H4 (cell line): ENCODE measurements at regions not wholly inside any gene's neighbourhood (a gene's known extent, or its start where the extent isn't known, plus 50 kb on each side); places are given as distances from the start of the nearest gene placed in this dataset.
A peak's percentile ranks its signal among the peaks of the same experiment; 100 is the strongest.
"Not testable (repeated sequence)": the region's sequence is repeated elsewhere in the genome, so short reads cannot be mapped to it uniquely, and the experiment has no call there.

Source experiments
- DNase-seq: peaks from one replicate; pipeline ENCODE4 v3.0.0-alpha.2; 2015; ENCODE audit warnings: low spot score

DNA sequence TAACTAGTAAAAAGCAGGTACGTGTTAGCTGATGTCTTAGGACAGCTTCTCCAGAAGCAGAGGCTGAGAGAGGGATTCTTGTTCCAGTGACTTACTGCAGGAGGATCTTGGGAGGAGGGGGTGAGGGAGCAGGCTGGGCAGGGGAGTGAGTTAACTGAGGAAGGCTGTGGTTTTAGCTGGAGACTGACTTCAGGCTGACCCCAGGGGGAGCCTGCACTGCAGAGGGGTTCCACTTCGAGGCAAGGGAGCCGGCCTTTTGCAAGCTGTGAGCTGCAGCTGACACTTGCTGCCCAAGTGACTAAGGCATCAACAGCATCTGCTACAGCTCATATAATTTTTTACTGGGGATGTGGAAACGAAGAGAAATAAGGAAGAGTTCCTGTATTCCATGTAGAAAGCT, 50.4 kb upstream of the SOD1 start:
- no peak for DNase-seq

DNA sequence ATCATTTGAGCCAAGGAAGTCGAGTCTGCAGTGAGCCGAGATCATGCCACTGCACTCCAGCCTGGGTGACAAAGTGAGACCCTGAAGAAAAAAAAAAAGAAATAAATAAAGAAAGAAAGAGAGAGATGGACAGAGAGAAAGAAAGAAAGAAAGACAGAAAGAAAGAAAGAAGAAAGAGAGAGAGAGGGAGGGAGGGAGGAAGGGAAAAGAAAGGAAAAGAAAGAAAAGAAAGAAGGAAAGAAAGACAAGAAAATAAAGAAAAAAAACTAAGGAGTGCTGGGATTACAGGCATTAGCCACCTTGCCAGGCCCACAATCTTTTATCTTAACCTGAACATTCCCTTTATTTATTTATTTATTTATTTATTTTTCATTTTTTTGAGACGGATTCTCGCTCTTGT, 51.7 kb upstream of the SOD1 start:
- DNase-seq = no peak

DNA sequence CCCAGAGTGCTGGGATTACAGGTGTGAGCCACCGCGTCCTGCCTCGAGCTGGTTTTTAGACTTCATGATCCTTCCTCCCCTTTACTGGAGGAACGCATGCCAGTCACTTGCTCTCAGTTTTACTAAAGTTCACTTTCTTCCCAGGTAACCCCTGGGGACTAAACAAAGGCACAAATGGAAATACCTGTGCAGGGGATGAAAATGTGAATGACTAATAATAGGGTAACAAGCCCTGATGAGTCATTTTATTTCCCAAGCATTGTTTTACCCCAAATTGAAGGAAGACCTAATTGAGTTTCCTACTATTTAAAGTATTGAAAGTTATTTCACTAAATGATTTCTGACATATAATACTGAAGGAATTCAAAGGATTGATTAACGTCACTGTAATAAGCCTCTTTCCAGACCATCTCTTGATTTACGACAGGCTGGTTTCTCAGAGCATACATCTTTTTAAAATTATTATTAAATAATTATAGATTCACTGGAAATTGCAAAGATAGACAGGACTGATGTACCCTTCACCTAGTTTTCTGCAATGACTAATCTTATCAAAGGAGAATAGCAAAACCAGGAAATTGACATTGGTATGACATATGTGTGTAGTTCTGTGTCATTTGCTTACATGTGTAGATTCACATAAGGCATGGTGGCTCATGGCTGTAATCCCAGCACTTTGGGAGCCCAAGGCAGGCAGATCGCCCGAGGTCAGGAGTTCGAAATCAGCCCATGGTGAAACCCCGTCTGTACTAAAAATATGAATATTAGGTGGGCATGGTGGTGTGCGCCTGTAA, 53.2 kb upstream of the SOD1 start:
- DNase-seq = no peak

DNA sequence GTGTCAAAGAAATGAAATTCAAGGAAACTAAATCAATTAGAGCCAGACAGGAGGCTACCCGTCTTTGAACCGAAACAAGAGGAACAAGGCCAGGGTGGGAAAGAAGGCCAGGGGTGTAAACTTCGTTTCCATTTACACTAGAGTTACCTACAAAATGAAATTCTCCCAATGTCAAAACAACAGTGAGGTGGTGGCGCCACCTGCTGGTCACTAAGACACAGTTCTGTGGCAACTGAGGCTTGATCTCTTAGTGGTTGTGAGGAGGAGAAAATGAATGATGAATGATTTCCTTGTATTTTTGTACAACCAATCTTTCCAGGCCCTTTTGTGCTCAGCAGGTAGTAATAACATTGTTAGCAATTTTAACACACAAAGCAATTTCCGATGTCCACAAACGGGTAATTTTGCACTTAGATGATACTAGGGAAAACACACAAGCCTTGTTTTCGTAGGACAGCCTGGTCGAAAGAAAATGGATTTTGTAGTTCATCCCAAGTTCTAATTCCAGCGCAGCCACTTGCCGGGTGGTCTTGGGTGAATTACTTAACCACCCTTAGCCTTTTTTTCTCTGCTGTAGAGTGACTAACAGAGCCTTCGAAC, 54.8 kb upstream of the SOD1 start:
- peak; percentile 75 for DNase-seq

DNA sequence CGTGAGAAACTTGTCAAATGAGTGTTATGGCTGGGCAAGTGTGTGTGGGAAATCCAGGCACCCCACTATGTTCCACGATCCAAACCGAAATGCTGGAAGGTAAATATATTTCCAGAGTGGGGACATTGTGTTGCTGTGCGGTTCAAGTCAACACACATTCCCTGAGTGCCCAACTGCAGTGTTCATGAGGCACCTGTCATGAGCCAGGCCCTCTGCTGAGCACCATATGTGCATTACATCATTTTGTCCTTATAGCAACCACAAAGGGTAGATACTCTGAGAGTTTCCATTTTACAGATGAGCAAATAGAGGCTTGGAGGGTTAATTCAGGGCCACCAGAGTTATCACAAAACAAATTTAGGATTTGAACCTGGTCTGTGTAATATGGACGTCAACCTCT, 59.9 kb upstream of the SOD1 start:
- no peak for DNase-seq

DNA sequence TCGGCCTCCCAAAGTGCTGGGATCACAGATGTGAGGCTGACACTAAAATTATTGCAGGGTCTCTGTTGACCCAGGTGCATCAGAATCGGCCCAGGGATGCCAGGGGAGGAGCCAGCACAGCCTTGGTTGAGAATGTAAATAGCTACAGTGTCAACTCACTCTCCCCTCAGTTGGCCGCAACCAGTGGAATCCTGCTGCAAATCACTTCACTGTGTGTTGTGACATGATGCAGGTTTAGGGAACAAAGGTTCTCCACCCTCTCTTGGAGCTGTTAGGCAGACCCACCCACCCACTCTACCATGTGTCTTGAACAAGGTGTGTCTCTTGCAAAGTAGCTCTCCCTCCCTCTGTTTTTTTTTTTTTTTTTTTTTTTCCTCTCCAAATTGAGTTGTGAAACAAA, 60.5 kb upstream of the SOD1 start:
- no peak for DNase-seq

DNA sequence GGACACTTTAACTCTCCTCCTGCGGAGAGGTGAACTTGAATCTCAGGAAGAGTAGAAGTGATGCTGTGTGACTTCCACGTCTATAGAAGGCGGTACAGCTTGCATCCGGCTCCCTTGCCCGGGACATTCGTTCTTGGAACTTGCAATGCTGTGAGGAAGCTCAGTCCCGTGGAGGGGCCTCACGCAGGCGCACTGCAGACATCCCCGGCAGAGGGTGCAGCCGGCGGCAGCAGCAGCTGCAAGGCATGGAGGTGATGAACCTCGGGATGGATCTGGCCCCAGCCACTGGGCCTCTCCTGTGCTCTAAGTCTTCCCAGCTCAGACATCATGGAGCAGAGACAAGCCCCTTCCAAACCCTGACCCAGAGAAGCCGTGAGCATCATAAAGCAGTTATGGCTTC, 61.8 kb upstream of the SOD1 start:
- no peak for DNase-seq

DNA sequence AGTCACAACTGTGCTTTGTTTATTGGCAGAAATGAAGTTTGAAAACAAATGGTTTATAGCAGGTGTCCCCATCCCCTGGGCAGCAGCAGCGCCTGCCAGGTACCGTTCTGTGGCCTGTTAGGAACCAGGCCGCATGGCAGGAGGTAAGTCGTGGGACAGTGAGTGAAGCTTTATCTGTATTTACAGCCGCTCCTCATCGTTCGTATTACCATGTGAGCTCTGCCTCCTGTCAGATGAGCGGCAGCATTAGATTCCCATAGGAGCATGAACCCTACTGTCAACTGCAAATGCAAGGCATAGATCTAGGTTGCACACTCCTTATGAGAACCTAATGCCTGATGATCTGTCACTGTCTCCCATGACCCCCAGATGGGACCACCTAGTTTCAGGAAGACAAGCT, 63.4 kb upstream of the SOD1 start:
- DNase-seq = no peak

DNA sequence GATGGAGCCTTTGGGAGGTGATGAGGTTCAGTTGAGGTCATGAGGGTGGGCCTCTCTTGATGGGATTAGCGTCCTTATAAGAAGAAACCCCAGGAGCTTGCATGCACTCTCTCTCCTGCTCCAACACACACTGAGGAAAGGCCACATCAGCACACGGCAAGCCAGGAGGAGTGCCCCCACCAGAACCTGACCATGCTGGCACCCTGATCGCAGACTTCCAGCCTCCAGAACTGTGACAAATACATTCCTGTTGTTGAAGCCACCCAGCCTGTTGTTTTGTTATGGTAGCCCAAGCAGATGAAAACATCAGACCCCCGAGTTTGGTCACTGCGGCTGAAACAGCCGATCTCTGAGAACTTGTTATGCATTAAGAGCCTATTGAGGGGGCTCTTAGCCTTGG, 64.8 kb upstream of the SOD1 start:
- DNase-seq = no peak

DNA sequence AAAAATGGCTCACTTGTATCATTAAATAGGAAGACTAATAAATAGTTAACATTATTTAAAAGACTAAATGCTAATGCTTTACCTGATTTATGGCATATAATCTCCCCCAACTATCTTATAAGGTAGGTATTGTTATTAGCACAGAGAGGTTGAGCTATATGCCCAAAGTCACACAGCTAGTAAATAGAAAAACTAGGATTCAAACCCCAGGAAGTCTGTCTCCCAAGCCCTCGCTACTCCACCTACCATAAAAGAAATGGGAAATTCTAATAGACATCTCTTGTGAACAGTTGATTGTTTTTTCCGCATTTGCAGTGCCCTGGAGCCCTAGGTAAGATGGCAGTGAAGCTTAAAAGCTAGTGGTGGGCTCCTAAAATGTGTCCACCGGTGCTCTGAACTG, 65.2 kb upstream of the SOD1 start:
- DNase-seq = no peak

DNA sequence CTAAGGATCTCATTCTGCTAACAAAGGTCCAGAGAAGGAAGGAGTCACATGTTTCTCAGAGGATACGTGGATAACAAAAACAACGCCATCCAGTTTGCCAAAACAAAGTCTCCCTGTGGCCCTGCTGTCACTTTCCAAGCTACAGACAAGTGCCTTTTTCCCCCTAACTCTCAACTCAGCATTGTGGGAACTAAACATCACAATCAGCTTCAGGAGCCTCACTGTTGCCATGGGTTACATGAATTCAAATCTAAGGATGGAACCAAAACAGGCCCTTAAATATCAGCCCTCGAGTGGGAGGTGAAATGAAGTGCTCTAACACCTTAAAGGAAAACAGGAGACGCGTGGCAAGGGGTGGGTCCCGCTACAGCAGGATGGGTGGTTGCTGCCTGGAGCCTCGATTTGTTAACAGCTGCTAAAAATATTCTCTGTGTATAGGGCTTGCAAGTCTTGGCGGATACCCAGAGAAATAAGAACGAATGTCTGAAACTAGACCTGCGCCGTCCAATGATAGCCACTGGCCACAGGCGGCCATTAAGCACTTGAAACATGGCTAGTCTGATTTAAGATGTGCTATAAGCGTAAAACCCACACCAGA, 66.4 kb upstream of the SOD1 start:
- DNase-seq = no peak

DNA sequence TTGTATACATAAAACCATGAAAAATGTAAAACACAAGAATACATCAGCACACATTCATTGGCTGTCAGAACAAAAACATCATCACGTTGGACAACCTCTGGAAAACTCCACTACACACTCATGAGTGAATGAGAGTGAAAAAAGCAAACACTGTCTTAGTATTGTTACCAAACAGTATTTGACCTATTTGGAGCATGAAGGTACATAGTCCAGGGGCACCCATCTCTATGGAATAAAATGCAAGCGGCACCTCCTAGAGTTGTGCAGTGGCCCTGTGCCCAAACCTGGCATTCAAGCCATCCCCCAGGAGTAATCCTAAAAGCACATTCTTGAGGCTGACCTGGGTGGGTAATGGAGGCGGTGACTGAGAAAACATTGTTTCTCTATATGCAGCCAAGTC, 67.0 kb upstream of the SOD1 start:
- DNase-seq = no peak

DNA sequence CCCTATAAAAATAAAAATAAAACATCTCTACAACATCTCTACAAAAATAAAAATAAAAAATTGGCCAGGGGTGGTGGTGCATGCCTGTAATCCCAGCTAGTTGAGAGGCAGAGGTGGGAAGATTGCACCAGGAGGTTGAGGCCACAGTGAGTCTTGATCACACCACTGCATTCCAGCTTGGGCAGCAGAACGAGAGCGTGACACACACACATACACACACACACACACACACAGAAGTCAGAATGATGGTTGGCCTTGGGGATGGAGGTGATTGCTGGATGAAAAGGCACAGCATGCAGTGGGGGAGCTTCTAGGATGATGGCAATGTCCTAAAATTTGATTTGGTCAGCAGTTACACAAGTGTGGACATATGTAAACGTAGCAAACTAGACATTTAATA, 69.7 kb upstream of the SOD1 start:
- DNase-seq = no peak

DNA sequence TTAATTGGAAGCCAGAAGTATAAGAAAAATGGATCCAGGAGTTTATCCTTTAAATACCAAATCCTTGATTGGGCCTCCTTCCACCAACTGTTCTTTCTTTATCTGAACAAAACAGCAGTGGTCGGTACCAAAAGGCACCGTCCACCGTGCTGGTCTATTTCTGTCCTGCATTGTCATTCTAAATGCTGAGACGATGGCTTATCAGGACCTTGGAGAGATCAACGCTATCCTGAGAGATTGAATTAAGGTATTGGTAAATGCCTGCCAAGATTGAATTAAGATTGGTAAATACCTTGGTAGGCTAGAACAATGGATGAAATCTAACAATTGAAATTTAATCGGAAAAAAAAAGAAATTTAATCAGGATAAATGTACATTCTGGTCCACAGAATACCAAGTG, 73.4 kb upstream of the SOD1 start:
- no peak for DNase-seq

DNA sequence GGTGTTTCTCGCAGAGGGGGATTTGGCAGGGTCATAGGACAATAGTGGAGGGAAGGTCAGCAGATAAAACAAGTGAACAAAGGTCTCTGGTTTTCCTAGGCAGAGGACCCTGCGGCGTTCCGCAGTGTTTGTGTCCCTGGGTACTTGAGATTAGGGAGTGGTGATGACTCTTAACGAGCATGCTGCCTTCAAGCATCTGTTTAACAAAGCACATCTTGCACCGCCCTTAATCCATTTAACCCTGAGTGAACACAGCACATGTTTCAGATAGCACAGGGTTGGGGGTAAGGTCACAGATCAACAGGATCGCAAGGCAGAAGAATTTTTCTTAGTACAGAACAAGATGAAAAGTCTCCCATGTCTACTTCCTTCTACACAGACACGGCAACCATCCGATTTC, 75.6 kb upstream of the SOD1 start:
- DNase-seq = not testable (repeated sequence)

DNA sequence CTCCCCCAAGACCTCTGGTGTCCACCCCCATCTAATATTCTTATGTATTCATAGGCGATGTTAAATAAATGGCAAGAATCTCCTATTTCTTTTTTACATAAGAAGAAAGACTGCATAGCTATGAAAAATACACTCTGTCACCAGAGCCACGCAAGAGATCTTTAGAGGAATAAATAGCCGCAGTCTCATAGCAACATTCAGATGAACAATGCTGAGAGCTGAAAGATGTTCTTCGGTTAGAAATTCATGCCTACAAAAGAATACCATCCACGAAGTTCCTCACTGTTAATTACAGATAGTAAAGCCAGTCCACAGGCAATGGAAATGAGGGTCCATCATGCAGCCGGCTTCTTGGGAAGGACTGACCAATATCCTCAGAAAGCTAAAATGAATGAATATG, 76.0 kb upstream of the SOD1 start:
- no peak for DNase-seq

DNA sequence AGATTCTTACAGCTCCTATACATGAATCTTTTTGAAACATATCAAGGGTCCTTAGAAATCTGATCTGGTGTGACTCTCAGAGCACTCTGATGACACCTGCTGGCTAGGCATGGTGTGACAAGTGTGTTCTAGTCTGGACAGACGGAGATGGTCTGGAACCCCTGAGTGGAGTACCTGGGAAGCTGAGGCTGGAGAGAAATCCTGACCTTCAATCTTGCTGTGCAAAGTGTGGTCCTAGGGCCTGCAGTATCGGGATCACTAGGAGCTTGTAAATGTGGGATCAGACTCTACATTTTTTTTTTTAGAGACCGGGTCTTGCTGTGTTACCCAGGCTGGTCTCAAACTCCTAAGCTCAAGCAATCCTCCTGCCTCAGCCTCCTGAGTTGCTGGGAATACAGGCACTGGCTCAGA, 78.6 kb upstream of the SOD1 start:
- DNase-seq = peak; percentile 72

DNA sequence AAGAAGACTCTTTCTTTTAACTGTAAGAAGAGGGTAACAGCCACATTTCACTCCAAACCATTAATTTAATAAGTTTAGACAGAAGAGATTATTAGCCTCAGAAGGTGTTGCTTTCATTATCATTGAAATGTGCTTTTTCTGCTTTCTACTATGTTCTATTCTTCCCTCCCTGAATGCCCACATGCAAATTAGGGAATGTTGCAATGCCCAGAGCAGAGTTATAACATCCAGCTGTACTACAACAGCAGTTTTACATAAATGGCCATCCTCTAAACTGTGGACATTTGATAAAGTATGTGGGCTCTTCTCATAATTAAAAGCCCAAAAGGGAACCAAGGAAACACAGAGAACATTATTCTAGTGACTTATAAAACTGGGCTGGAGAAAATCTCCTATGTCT, 82.2 kb upstream of the SOD1 start:
- no peak for DNase-seq

DNA sequence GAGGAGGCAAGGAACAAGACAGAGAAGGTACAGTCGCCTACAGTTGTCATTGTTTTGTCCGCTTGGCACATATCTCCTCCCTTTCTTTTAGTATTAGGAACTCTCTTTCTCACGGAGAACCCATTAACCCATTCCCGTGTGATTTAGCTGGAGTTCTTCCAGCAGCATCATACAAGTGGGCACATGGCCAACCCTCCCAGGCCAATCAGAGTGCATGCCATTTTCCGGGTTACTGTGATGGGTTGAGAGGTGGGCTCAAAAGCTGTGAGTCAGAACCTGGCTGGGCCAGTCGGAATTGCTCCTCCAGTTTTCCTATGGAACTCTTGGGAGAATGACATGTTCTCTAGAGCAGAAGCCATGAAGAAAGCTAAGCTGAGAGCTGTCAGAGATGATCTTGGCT, 83.1 kb upstream of the SOD1 start:
- peak; percentile 51 for DNase-seq

DNA sequence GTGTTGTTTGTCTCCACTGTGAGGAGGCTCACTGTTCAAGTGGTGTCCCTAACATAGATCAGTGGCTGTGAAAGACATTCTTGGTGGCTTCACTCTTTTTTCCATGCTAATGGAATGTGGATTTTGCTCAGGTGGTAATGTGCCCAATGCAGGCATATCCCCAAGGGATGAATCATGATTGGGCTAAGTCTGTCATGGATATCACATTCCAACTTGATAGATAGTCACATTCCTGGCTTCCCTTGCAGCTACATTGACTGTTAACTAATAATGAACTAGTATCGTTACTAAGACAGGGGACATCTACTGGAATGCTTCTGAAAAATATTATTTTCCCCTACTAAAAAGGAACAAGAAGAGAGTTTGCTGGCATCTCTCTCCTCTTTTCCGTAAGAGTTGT, 86.3 kb upstream of the SOD1 start:
- DNase-seq = no peak

DNA sequence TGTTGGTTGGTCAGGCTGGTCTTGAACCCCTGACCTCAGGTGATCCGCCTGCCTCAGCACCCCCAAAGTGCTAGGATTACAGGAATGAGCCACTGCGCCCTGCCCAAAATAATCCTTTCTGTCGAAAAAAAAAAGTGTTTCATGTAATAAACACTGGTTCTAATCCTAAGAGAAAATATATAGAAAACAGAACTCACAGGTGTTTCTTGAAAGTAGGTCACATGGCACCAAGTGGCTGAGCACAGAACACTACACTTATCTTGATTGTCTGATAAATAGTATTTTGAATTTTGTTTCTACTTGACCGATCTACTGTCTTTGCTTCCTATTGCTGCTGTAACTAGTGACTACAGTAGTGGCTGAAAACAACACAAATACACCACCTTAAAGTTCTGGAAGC, 87.6 kb upstream of the SOD1 start:
- DNase-seq = no peak

DNA sequence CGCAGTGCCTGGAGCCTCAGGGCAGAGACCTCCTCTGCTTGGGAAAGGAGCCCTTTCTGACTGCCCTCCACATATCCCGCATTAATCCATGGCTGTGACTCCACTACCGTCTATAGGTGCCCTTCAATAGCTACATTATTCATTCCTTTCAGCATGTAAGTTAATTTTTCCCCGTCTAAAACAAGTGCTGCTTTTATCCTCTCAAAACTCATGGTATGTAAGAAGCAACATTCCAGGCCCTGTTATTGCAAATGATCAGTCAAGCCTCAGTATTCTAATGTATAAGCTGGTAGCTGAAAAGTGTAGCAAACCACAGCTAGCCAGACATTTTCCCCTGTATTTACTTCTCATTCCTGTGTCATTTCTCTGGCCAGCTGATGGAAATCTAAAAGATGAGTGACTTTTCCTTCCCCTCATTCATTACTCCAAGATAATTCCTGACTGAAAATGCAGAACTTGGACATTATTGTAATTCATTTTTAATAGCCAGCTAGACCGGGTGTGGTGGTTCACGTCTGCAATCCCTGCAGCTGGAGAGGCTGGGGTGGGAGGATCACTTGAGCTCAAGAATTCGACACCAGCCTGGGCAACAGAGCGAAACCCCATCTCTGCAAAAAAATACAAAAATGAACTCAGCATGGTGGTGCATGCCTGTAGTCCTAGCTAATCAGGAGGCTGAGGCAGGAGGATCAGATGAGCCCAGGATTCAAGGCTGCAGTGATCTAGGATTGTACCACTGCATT, 88.5 kb upstream of the SOD1 start:
- no peak for DNase-seq

DNA sequence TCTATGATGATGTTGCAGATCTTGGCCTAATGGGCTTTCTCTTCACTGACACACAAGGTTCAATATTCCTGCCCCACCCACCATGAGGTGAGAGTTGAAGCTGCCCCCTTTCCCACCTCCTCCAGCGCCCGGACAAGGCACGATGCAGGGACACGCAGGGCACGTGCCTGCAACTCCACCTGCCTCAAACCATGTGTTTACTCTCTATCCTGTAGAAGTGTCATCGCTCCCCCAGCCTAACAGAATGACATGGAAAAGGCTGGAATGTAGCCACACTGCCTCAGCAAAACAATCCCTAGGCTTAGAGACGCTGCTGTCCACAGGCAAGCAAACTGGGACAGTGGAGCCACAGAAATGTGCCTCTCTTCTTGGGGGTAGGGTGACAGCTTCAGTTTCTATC, 92.9 kb upstream of the SOD1 start:
- DNase-seq = no peak
